COR-L47 (cell line): ENCODE measurements at regions not wholly inside any gene's neighbourhood (a gene's known extent, or its start where the extent isn't known, plus 50 kb on each side); places are given as distances from the start of the nearest gene placed in this dataset.
A peak's percentile ranks its signal among the peaks of the same experiment; 100 is the strongest.

Experiments used
- DNase-seq: peaks from one replicate; lab custom pipeline; 2025; lab: John Stamatoyannopoulos, UW

- DNase-seq, result no peak
Measured at GRCh38 chr4:19314116-19314515, 937.6 kb upstream of the SLIT2 start.

GRCh38 chr4:19309378-19309777, 942.3 kb upstream of the SLIT2 start:
- peak; percentile 36 for DNase-seq

GRCh38 chr4:19304028-19304427, 947.7 kb upstream of the SLIT2 start:
- DNase-seq, result no peak

GRCh38 chr4:19301527-19301926, 950.2 kb upstream of the SLIT2 start:
- no peak for DNase-seq

- DNase-seq, result no peak
Measured at GRCh38 chr4:19300213-19300612, 951.5 kb upstream of the SLIT2 start.

- DNase-seq, result no peak
Measured at GRCh38 chr4:19298998-19299397, 952.7 kb upstream of the SLIT2 start.

- DNase-seq, result no peak
Measured at GRCh38 chr4:19293781-19294180, 957.9 kb upstream of the SLIT2 start.

- no peak for DNase-seq
Measured at GRCh38 chr4:19293080-19293479, 958.6 kb upstream of the SLIT2 start.

GRCh38 chr4:19286924-19287323, 964.8 kb upstream of the SLIT2 start:
- DNase-seq, result no peak

GRCh38 chr4:19285146-19285545, 966.6 kb upstream of the SLIT2 start:
- DNase-seq, result no peak

GRCh38 chr4:19278665-19279064, 973.0 kb upstream of the SLIT2 start:
- DNase-seq, result no peak

GRCh38 chr4:19266566-19266965, 985.1 kb upstream of the SLIT2 start:
- no peak for DNase-seq

- no peak for DNase-seq
Measured at GRCh38 chr4:19262467-19262866, 989.2 kb upstream of the SLIT2 start.

- DNase-seq, result no peak
Measured at GRCh38 chr4:19260346-19260745, 991.4 kb upstream of the SLIT2 start.

- DNase-seq, result no peak
Measured at GRCh38 chr4:19259920-19260319, 991.8 kb upstream of the SLIT2 start.

GRCh38 chr4:19256823-19257222, 994.9 kb upstream of the SLIT2 start:
- DNase-seq, result no peak

- no peak for DNase-seq
Measured at GRCh38 chr4:19254486-19254885, 997.2 kb upstream of the SLIT2 start.

- DNase-seq, result no peak
Measured at GRCh38 chr4:19248023-19248422, 1003.7 kb upstream of the SLIT2 start.

- no peak for DNase-seq
Measured at GRCh38 chr4:19241895-19242294, 1009.8 kb upstream of the SLIT2 start.

- no peak for DNase-seq
Measured at GRCh38 chr4:19239565-19239964, 1012.1 kb upstream of the SLIT2 start.

- DNase-seq, result no peak
Measured at GRCh38 chr4:19236473-19236872, 1015.2 kb upstream of the SLIT2 start.

- DNase-seq, result no peak
Measured at GRCh38 chr4:19230906-19231545, 1020.7 kb upstream of the SLIT2 start.

- no peak for DNase-seq
Measured at GRCh38 chr4:19227701-19228100, 1024.0 kb upstream of the SLIT2 start.

- peak; percentile 57 for DNase-seq
Measured at GRCh38 chr4:19224820-19225219, 1026.9 kb upstream of the SLIT2 start.

GRCh38 chr4:19216476-19216875, 1035.2 kb upstream of the SLIT2 start:
- no peak for DNase-seq
